NCI-H748 treated with DMSO at 0.1 percent for 48 hours (cell line): ENCODE measurements at regions not wholly inside any gene's neighbourhood (a gene's known extent, or its start where the extent isn't known, plus 50 kb on each side); places are given as distances from the start of the nearest gene placed in this dataset.
"Not testable (repeated sequence)": the region's sequence is repeated elsewhere in the genome, so short reads cannot be mapped to it uniquely, and the experiment has no call there.

Experiments
- DNase-seq: peaks from one replicate; lab custom pipeline; 2025; lab: John Stamatoyannopoulos, UW

- no peak for DNase-seq
Observed at GRCh38 chr4:57329279-57329678, 219.1 kb upstream of the IGFBP7 start.

DNA sequence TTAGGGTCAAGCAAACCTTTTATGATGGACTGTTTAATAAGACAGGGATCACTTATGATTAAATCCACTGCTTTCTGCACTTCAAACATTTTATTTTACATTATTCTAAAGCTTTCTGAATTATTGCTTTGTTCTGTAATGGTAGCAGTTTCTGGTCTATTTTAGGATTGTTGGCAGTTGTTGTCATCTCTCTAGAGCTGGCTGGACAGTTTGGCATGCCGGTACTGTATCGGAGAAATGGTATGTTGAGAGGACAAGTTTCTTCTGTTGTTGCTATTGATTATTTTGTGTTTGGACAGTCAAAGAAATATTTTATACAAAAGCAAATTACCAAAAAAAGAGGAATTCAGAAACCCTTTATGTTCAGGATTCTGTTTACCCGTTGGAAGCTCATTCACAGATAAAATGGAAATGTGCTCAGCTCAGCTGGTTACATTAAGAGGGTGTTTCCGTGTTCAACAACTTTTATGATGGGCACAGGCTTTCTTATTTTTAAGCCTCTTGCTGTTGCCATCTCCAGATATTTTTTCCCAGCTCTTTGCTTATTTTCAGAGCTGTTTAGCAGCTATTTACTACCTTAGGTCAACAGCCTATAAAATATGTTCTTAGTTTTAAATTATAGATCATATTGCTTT is 214.6 kb upstream of the IGFBP7 start:
- DNase-seq: no peak

DNA sequence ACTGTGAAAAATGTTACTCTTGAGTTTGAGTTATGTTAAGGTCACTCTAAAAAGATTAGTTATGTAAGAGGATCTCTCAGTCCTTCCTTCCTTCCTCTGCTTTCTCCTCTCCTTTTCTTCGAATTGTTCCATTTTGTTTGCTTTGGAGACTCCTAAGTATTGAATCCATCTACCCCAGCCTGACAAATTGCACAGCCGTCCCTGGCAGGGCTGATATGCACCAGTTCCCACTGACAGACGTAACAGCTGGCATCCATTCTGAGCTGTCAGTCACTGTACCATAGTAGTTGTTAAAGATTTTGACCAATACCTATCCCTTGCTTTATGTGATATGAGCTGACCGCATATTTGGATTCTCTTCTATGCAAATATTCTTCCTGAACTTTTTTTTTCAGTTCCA is 210.7 kb upstream of the IGFBP7 start:
- DNase-seq: no peak

- DNase-seq: no peak
Observed at GRCh38 chr4:57320217-57320616, 210.0 kb upstream of the IGFBP7 start.

GRCh38 chr4:57318703-57319102 is 208.5 kb upstream of the IGFBP7 start:
- DNase-seq: no peak

DNA sequence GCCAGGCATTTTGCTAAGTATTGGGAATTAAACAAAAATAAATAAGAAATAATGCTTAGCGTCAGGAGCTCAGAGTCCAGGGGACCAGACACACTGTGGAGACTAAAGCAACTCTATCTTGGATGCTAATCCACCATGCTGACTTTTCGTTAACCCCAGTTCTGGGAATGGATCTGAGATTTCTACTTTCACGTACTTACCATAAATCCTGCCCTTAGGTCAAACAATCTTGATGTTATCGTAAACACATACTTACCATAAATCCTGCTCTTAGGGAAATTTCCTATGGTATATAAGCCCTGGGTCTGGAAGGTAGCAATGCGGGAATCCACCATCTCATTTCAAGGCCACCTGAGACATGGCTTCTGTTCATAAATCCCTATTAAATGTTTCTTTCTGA is 204.5 kb upstream of the IGFBP7 start:
- no peak for DNase-seq

DNA sequence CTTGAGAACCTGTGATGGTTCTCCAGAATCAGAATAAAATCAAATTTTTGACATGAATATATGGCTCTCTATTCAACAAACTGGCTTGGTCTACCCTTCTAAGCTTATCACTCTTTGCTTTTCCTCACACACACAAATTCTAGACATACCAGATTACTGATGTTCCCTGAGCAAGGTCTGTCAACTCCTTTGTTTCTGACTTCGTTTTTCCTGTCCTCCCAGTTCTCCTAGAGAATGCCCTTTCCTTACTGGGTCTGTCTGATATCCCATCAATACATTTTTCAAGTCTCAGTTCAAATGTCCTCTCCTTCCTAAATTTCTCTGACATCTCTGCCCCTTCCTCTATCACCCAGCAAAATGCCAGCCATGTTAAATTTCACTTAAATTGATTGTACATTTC is 202.1 kb upstream of the IGFBP7 start:
- no peak for DNase-seq

DNA sequence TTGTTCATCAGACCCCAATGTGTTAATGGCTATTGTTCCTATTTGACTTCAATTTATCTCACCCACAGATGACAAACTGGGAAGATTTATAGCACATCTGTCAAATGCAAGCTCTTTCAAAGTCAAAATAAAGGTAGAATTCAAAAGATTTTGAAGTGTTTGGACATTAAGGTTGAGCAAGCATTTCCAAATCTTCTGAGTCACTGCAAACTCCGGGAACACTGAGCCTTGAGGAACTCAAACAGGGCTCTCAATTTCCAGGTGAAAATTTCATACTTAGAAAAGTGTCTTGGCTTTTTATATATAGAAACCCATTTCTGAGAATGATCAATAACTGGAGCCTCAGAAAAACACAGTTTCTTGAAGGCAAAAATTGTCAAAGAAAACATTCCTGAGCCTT is 199.5 kb upstream of the IGFBP7 start:
- no peak for DNase-seq

- DNase-seq: no peak
Observed at GRCh38 chr4:57308301-57308700, 198.1 kb upstream of the IGFBP7 start.

GRCh38 chr4:57305836-57306235 is 195.7 kb upstream of the IGFBP7 start:
- no peak for DNase-seq

DNA sequence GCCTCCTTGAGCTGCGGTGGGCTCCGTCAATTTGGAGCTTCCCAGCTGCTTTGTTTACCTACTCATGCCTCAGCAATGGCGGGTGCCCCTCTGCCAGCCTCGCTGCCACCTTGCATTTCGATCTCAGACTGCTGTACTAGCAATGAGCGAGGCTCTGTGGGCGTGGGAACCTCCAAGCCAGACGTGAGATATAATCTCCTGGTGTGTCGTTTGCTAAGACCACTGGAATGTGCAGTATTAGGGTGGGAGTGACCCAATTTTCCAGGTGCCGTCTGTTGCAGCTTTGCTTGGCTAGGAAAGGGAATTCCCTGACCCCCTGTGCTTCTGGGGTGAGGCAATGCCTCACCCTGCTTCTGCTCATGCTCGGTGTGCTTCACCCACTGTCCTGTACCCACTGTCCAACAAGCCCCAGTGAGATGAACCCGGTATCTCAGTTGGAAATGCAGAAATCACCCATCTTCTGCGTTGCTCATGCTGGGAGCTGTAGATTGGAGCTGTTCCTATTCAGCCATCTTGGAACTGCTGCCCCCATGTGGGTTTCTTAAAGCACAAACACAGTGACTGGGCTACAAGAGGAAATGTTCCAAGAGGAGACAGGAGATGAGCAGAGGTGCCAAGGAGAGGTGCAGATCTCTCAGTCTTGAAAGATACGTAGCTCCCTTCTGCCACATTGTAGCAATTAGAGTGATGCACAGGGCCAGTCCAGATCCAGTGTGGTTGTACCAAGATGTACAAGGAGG is 193.0 kb upstream of the IGFBP7 start:
- DNase-seq: no peak

DNA sequence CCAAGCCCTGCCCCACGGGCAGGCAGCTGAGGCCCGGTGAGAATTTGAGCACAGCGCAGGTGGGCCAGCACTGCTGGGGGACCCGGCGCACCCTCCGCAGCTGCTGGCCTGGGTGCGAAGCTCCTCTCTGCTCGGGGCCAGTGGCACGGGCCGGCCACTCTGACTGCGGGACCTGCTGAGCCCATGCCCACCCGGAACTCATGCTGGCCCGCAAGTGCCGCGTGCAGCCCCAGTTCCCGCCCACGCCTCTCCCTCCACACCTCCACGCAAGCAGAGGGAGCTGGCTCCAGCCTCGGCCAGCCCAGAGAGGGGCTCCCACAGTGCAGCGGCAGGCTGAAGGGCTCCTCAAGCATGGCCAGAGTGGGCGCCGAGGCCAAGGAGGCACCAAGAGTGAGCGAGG is 190.1 kb upstream of the IGFBP7 start:
- DNase-seq: not testable (repeated sequence)

DNA sequence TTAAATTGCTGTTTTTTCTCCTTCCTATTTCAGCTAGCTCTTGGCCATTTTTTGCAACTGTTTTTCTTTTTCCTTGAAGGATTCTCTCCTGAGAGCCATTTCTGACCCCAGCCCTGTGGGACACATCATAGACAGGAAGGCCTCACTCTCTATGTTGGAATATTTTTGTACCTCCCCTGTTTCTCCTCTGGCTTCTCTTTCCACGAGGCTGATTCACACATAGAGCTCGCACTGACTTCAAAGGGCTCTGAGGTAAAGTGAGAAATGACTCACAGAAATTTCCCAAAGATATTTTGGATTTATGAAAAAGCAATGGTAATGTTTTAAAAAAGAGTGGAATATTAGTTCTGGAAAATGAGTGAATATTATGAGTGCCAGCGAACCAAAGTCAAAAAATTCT is 181.7 kb upstream of the IGFBP7 start:
- no peak for DNase-seq

- DNase-seq: no peak
Observed at GRCh38 chr4:57287687-57288604, 177.8 kb upstream of the IGFBP7 start.

- DNase-seq: no peak
Observed at GRCh38 chr4:57282933-57283310, 172.7 kb upstream of the IGFBP7 start.

DNA sequence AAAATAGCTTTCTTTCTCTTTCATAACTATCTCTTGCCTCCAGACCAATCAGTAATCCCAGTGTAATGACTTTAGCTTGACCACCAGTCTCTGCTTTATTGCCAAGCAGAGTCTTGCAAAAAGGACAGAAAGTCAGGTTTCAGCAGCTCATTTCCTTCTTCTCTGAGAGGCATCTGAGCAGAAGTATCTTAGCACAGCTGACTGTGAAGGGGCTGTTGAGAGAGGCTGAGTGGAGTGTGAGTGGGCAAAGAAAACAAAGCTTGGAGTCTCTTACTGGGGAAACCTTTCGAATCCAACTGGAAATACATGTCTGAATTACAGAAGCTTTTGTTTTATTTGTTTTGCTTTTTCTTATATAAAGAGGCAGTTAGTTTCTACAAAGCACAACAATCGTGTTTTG is 170.3 kb upstream of the IGFBP7 start:
- DNase-seq: no peak

DNA sequence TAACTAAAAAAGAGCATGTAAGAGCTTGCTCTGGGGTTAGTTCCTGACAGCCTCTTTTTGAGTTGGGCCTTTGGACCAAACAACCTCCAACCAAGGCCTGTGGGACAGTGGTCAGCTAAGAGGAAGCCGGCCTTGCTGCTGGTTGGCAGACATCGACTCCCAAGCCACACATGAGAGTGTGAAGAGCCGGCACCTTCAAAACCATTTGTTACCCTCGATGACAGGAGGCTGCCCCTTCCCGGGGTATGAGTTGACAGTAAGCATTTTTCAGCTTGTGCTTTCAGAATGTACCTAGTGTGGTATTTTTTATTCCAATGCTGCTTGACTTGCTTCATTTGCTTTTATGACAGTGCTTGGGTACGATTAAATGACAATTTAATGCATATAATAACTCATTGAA is 168.6 kb upstream of the IGFBP7 start:
- no peak for DNase-seq

DNA sequence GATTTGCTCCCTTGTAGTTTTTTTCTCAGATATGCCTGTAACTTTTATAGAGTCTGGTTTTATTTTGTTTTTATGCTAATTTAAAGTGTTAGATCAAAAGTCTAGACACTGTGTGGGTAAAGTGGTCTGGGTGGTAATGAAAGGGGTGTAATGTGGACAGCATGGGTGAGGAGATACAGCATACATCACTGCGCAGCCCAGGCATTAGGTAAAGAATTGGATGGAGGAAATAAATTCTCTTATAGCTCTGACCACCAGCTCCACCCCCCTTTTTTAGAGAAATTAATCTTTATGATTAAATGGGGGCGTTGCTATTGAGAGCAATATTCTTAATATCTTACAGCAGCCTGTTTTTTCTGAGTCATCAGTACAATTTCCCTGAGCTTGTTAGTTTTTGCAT is 163.9 kb upstream of the IGFBP7 start:
- DNase-seq: no peak

- no peak for DNase-seq
Observed at GRCh38 chr4:57270346-57270745, 160.2 kb upstream of the IGFBP7 start.

DNA sequence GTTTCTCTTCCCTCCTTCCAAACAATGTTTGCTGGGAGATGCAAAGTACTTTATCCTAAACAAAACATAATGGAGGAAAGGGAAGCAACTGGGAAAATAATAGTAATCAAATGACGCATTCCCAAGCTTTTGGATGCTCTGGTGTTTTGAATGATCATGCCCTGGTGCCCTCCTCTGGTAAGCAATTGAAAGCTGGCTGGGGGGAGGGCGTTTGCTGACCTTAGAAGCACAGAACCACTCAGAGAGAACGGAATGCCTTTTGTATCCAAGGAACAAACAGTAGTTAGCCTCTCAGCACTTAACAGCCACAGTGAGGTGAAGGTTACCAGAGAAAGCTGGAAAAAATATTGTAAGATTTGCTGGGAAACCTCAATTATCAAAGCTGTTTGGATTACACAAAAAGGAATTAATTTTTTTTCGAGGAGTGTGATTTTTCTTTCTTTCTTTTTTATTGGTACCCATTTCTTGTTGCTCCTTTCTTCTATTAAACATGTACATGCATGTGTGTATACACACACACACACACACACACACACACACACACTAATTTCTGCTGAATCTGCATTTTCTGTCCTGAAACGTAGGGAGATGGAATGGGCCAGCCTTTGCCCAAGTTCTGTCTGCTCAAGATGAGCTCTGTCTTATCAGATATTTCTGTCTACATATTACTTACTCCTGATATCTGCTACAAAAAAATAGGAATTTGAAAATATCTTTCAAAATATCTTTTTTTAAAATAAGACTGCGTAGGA is 155.8 kb upstream of the IGFBP7 start:
- no peak for DNase-seq

GRCh38 chr4:57254754-57255153 is 144.6 kb upstream of the IGFBP7 start:
- no peak for DNase-seq

GRCh38 chr4:57249083-57249482 is 138.9 kb upstream of the IGFBP7 start:
- no peak for DNase-seq
